ENCODE measurements at regions not wholly inside any gene's neighbourhood (a gene's known extent, or its start where the extent isn't known, plus 50 kb on each side); places are given as distances from the start of the nearest gene placed in this dataset.

DNA sequence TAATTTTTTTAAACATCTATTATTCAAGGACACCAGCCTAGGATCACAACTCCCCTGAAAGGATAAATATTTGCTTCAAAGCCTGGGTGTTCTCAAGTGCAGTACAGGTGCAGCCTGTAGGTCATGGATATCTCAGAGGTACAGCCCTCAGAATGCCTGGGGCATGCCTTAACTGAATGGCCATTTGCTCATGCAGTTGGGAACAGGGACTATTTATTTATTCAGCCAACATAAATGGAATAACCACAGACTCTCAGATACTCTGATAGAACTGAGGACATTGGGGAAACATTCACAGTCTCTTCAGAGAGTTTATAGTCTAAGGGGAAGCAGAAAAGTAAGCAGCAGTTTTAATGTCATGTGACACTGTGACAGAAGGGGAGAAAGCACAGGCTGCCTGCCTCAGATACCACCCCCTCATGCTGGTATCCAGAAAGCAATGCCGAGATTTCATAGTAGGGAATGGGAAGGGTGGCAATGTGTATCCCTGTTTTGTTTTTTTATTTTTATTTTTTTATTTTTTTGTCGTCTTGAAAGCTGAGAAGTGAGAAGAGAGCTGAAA is 112.6 kb downstream of the MACIR start:
- TF ChIP-seq, protein P1, sequence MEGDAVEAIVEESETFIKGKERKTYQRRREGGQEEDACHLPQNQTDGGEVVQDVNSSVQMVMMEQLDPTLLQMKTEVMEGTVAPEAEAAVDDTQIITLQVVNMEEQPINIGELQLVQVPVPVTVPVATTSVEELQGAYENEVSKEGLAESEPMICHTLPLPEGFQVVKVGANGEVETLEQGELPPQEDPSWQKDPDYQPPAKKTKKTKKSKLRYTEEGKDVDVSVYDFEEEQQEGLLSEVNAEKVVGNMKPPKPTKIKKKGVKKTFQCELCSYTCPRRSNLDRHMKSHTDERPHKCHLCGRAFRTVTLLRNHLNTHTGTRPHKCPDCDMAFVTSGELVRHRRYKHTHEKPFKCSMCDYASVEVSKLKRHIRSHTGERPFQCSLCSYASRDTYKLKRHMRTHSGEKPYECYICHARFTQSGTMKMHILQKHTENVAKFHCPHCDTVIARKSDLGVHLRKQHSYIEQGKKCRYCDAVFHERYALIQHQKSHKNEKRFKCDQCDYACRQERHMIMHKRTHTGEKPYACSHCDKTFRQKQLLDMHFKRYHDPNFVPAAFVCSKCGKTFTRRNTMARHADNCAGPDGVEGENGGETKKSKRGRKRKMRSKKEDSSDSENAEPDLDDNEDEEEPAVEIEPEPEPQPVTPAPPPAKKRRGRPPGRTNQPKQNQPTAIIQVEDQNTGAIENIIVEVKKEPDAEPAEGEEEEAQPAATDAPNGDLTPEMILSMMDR (IDR thresholded peaks at IDR 0.05) = no peak
- TF ChIP-seq POLR2A (IDR thresholded peaks at IDR 0.05; ENCODE audit: low read depth) = no peak

Measured in esophagus muscularis mucosa (tissue), 3 donors.